GM12878 (cell line): ENCODE measurements at regions not wholly inside any gene's neighbourhood (a gene's known extent, or its start where the extent isn't known, plus 50 kb on each side); places are given as distances from the start of the nearest gene placed in this dataset.

Experiments
- ATAC-seq: fragments of 200-7000 bp; cut with Tn5 transposase; 3 replicates; pipeline ENCODE4 v1.9.1; 2020; ENCODE audit warnings: mild to moderate bottlenecking, moderate library complexity
- BruUV-seq: library from RNA; stranded (reverse); fragments of 400-500 nt; replicated peaks from 2 replicates; lab custom pipeline; 2021; lab: Mats Ljungman, UMichigan
- CTCF ChIA-PET: fragments of 300-600 bp; sonication (Branson Sonifier 250); formaldehyde crosslinking; extraction: SDS; loops from one replicate; lab custom pipeline; 2021; ENCODE audit warnings: inconsistent platforms; lab: Yijun Ruan, JAX
- POLR2A ChIA-PET: fragments of 350-600 bp; formaldehyde crosslinking; extraction: SDS; loops from one replicate; lab custom pipeline; 2021; ENCODE audit warnings: inconsistent platforms; lab: Charles Lee
- RAD21 ChIA-PET: fragments of 300-600 bp; sonication (Branson Sonifier 250); formaldehyde crosslinking; loops from one replicate; lab custom pipeline; 2023; ENCODE audit warnings: antibody characterized with exemption; ENCODE audit not compliant: unreplicated experiment; lab: Charles Lee
- SMC1A ChIA-PET: fragments of 300-600 bp; sonication (Branson Sonifier 250); formaldehyde crosslinking; loops from one replicate; lab custom pipeline; 2023; ENCODE audit not compliant: unreplicated experiment, uncharacterized antibody; lab: Charles Lee
- DNase-seq: peaks from one replicate; pipeline ENCODE4 v3.0.0-alpha.2; 2011; ENCODE audit warnings: low read depth, low spot score
- FAIRE-seq: peaks from 3 replicates; lab custom pipeline; 2011; peaks lifted over from hg19 to GRCh38; lab: Jason Lieb, UNC
- H2AFZ ChIP-seq: 2 replicates; pipeline ENCODE4 v1.6.0; 2011; ENCODE audit warnings: low read depth, low read length, control low read depth; ENCODE audit not compliant: control insufficient read depth
- H3K27ac ChIP-seq: 2 replicates; pipeline ENCODE4 v1.5.1; 2011; ENCODE audit warnings: control low read depth; ENCODE audit not compliant: control insufficient read depth, insufficient read depth
- H3K27me3 ChIP-seq, 2 experiments: replicated peaks in 1 of 2; 2 replicates each; pipeline versions ENCODE4 v1.6.0 to v1.6.1; 2011; ENCODE audit warnings: low read length in 1 of 2; ENCODE audit not compliant: control insufficient read depth in 2 of 2, insufficient read depth in 2 of 2
- H3K36me3 ChIP-seq, 2 experiments: 2 replicates each; pipeline ENCODE4 v1.5.1; 2011; ENCODE audit warnings: low read length in 1 of 2; ENCODE audit not compliant: control insufficient read depth in 2 of 2, insufficient read depth in 2 of 2
- H3K4me1 ChIP-seq: 2 replicates; pipeline ENCODE4 v1.6.1; 2011; ENCODE audit warnings: mild to moderate bottlenecking, low read length, moderate library complexity, mixed read lengths; ENCODE audit not compliant: control insufficient read depth, insufficient read depth
- H3K4me2 ChIP-seq: 2 replicates; pipeline ENCODE4 v1.6.0; 2011; ENCODE audit warnings: control low read depth; ENCODE audit not compliant: control insufficient read depth, insufficient read depth
- H3K4me3 ChIP-seq: fragments of 200-600 bp; sonication (generic); 2 replicates; pipeline ENCODE4 v1.5.1; 2016
- H3K79me2 ChIP-seq: 2 replicates; pipeline ENCODE4 v1.6.0; 2011; ENCODE audit warnings: low read length; ENCODE audit not compliant: control insufficient read depth, insufficient read depth
- H3K9ac ChIP-seq: 2 replicates; pipeline ENCODE4 v1.8.0; 2011; ENCODE audit warnings: low read length, control low read depth, mixed read lengths; ENCODE audit not compliant: control insufficient read depth, insufficient read depth
- H3K9me3 ChIP-seq: replicated peaks from 3 replicates; pipeline ENCODE4 v1.5.1; 2011; ENCODE audit warnings: mild to moderate bottlenecking, low read length; ENCODE audit not compliant: control insufficient read depth, insufficient read depth
- H4K20me1 ChIP-seq: 2 replicates; pipeline ENCODE4 v1.6.0; 2011; ENCODE audit not compliant: control insufficient read depth, insufficient read depth
- CTCF ChIP-seq, 3 experiments: IDR thresholded peaks in 2 of 3; conservative IDR thresholded peaks in 1 of 3; 2 replicates each; pipeline ENCODE4 v1.5.1; 2011; ENCODE audit warnings: low read depth in 3 of 3, low read length in 3 of 3, mild to moderate bottlenecking in 3 of 3, control low read depth in 2 of 3, moderate library complexity in 2 of 3, inconsistent platforms in 1 of 3, mixed read lengths in 1 of 3; ENCODE audit not compliant: control insufficient read depth in 2 of 3, insufficient read depth in 1 of 3; ENCODE audit errors: extremely low read depth in 1 of 3
- ELK1 ChIP-seq: IDR thresholded peaks from 2 replicates; pipeline ENCODE4 v1.6.1; 2012; ENCODE audit warnings: low read depth, low read length, improper control_type of control experiment
- RAD21 ChIP-seq: IDR thresholded peaks from 2 replicates; pipeline ENCODE4 v1.6.1; 2011; ENCODE audit warnings: mild to moderate bottlenecking, low read depth, low read length, moderate library complexity; ENCODE audit not compliant: insufficient read depth
- RCOR1 ChIP-seq: conservative IDR thresholded peaks from 2 replicates; pipeline ENCODE4 v1.6.1; 2012; ENCODE audit warnings: low read depth, low read length, improper control_type of control experiment
- TAF1 ChIP-seq: IDR thresholded peaks from 2 replicates; pipeline ENCODE4 v1.6.1; 2011; ENCODE audit warnings: mild to moderate bottlenecking, low read depth, low read length, borderline replicate concordance
- WGBS: methylation state at CpG from one replicate; pipeline ENCODE4 v1.1.6; 2016; ENCODE audit warnings: low lambda C conversion rate; ENCODE audit not compliant: insufficient replicate concordance, insufficient coverage; ENCODE audit errors: missing lambda C conversion rate; 5-methylcytosine and 5-hydroxymethylcytosine counted together
- in situ Hi-C: fragments of 300-500 bp; cut with MboI; formaldehyde crosslinking; loops from 9 replicates; pipeline ENCODE4 v1.14.3; 2018; ENCODE audit warnings: mixed read lengths
- intact Hi-C: fragments of 100-400 bp; cut with micrococcal nuclease; formaldehyde crosslinking; loops from one replicate; pipeline ENCODE4 v1.14.2; 2022; ENCODE audit not compliant: unreplicated experiment

- no peak for TF ChIP-seq ELK1
- TF ChIP-seq TAF1, result no peak
Measured at GRCh38 chr11:69211540-69211919, 55.8 kb downstream of the SMIM38 start (continued).

GRCh38 chr11:69211920-69212797 is 56.4 kb downstream of the SMIM38 start:
- Histone ChIP-seq H3K36me3 (no peaks in the 10 kb centered on the region), H3K9ac (no peak overlapping the region), H3K4me1 (peaks cover 20% of the 10 kb centered on the region), H3K27ac (no peak overlapping the region), H3K27me3 (no peaks in the 10 kb centered on the region; a peak in 1 of 4 replicates), H4K20me1 (no peaks in the 10 kb centered on the region), H3K4me3 (no peak overlapping the region), H3K4me2 (no peak overlapping the region), H2AFZ (peak overlapping the region; percentile 18; the same call in 1 of the 2 replicates), H3K9me3 (peaks cover 8% of the 10 kb centered on the region; the same call in 2 of the 3 replicates), H3K79me2 (no peaks in the 10 kb centered on the region)
- ChIA-PET POLR2A (interaction anchor here (0.7 to 1.0 kb wide), 2 partner anchors 26 to 46 kb away, joined by 3 read pairs; no protein-coding TSS in a partner anchor), RAD21 (interaction anchor here (0.8 to 1.7 kb wide), 10 partner anchors 27 to 431 kb away, joined by 3 to 6 read pairs (median 4); no protein-coding TSS in a partner anchor), SMC1A (interaction anchor here (0.9 to 1.5 kb wide), 7 partner anchors 45 to 107 kb away, joined by 3 to 8 read pairs (median 3); partner anchors contain the start of gene SMIM38), CTCF (interaction anchor here (0.7 to 1.7 kb wide), 10 partner anchors 30 to 458 kb away, joined by 3 to 8 read pairs (median 3); no protein-coding TSS in a partner anchor)
- intact Hi-C loops, result loop anchor here (5.0 to 10.0 kb wide), 2 partner anchors 107 to 430 kb away; partner anchors contain the start of gene CCND1
- no peak for DNase-seq
- FAIRE-seq, result no peak
- WGBS, result 65% methylated on average over 21 of the region's 21 CpGs
- no TSS peak for BruUV-seq
- TF ChIP-seq RCOR1, result no peak
- peak; percentile 38; the same call in 1 of the 2 replicates for TF ChIP-seq RAD21
- peak in 2 of 3 experiments; percentile 8 to 26; a peak in 2 of 6 replicates for TF ChIP-seq CTCF (IDR thresholded peaks at IDR 0.05 in 2 of 3, conservative IDR thresholded peaks at IDR 0.05 in 1 of 3; ENCODE audit: control insufficient read depth in 2 of 3, extremely low read depth in 1 of 3, insufficient read depth in 1 of 3, low read depth in 3 of 3, low read length in 3 of 3)
- ATAC-seq, result no peak
- in situ Hi-C loops, result no loop called here
